HEK293 (cell line): ENCODE measurements at regions not wholly inside any gene's neighbourhood (a gene's known extent, or its start where the extent isn't known, plus 50 kb on each side); places are given as distances from the start of the nearest gene placed in this dataset.

ENCODE experiments used
- KLF9 ChIP-seq: fragments of 450-650 bp; formaldehyde crosslinking; IDR thresholded peaks from 2 replicates; pipeline ENCODE4 v1.5.1; 2016; ENCODE audit warnings: missing biosample characterization, missing genetic modification characterization, low read depth
- ZNF23 ChIP-seq: fragments of 450-650 bp; formaldehyde crosslinking; IDR thresholded peaks from 2 replicates; pipeline ENCODE4 v1.5.1; 2016; ENCODE audit warnings: missing biosample characterization, missing genetic modification characterization, borderline replicate concordance
- ZNF843 ChIP-seq: fragments of 450-650 bp; formaldehyde crosslinking; IDR thresholded peaks from 2 replicates; pipeline ENCODE4 v1.5.1; 2016; ENCODE audit warnings: missing biosample characterization, missing genetic modification characterization
- TF ChIP-seq, protein P1 (sequence below): fragments of 450-650 bp; formaldehyde crosslinking; IDR thresholded peaks from 2 replicates; pipeline ENCODE4 v1.5.1; 2016; ENCODE audit warnings: missing biosample characterization, missing genetic modification characterization
- TF ChIP-seq, protein P2 (sequence below): fragments of 450-650 bp; IDR thresholded peaks from 2 replicates; pipeline ENCODE4 v1.5.1; 2018; ENCODE audit warnings: missing biosample characterization, mild to moderate bottlenecking, missing genetic modification characterization

DNA sequence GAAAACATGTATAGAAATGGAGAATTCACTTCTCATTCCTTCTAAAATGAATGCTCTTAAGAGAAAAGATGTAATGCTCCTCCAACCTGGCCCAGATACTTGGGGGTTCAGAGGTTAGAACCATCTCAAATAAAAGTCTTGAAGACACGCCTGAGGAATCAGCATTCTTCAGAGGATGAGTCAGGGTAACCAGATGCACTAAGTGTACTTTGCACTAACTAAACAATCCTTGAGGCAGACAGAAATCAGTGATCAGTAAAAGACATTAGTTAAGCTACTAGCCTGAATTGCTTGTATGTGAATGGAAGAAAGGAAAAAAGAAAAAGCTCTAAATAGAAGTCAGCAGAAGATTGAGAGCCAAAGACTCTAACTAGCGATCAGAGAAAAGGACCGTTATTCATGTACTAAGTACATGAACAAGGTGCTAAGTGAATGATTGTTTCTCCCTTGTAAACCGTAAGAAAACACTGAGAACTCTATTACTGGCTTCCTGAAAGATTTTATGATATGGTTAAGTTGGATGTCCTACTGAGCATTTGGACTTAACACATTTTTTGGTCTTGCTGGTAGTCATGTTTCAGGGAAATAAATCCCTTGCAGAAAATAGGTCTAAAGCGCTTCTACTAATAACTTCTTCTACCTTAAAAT lies 738.3 kb downstream of the STPG2 start:
- TF ChIP-seq ZNF843 (no peak), KLF9 (tag by site-specific recombination) (no peak), ZNF23 (tag by site-specific recombination) (no peak)
- TF ChIP-seq, protein P1, sequence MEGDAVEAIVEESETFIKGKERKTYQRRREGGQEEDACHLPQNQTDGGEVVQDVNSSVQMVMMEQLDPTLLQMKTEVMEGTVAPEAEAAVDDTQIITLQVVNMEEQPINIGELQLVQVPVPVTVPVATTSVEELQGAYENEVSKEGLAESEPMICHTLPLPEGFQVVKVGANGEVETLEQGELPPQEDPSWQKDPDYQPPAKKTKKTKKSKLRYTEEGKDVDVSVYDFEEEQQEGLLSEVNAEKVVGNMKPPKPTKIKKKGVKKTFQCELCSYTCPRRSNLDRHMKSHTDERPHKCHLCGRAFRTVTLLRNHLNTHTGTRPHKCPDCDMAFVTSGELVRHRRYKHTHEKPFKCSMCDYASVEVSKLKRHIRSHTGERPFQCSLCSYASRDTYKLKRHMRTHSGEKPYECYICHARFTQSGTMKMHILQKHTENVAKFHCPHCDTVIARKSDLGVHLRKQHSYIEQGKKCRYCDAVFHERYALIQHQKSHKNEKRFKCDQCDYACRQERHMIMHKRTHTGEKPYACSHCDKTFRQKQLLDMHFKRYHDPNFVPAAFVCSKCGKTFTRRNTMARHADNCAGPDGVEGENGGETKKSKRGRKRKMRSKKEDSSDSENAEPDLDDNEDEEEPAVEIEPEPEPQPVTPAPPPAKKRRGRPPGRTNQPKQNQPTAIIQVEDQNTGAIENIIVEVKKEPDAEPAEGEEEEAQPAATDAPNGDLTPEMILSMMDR (tag by site-specific recombination) = no peak
- TF ChIP-seq, protein P2, sequence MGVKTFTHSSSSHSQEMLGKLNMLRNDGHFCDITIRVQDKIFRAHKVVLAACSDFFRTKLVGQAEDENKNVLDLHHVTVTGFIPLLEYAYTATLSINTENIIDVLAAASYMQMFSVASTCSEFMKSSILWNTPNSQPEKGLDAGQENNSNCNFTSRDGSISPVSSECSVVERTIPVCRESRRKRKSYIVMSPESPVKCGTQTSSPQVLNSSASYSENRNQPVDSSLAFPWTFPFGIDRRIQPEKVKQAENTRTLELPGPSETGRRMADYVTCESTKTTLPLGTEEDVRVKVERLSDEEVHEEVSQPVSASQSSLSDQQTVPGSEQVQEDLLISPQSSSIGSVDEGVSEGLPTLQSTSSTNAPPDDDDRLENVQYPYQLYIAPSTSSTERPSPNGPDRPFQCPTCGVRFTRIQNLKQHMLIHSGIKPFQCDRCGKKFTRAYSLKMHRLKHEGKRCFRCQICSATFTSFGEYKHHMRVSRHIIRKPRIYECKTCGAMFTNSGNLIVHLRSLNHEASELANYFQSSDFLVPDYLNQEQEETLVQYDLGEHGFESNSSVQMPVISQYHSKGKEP (tag by site-specific recombination) = no peak
